Endothelial cell of umbilical vein (primary cell): ENCODE measurements at regions not wholly inside any gene's neighbourhood (a gene's known extent, or its start where the extent isn't known, plus 50 kb on each side); places are given as distances from the start of the nearest gene placed in this dataset.

Source experiments
- CTCF ChIP-seq, 2 donors: IDR thresholded peaks; 1 replicate in 1 of 2; 2 replicates in 1 of 2; pipeline ENCODE4 v1.5.1; 2011; ENCODE audit warnings: low read length in 2 of 2, mild to moderate bottlenecking in 2 of 2, moderate library complexity in 2 of 2, control low read depth in 1 of 2, inconsistent platforms in 1 of 2, low read depth in 1 of 2; ENCODE audit not compliant: insufficient read depth in 1 of 2; ENCODE audit errors: extremely low read depth in 1 of 2
- POLR2A ChIP-seq: IDR thresholded peaks from 2 replicates; pipeline ENCODE4 v1.6.1; 2012; ENCODE audit warnings: low read depth, mild to moderate bottlenecking, control low read depth, low read length

- no peak for TF ChIP-seq CTCF (IDR thresholded peaks at IDR 0.05; ENCODE audit: extremely low read depth in 1 of 2, insufficient read depth in 1 of 2, low read depth in 1 of 2, low read length in 2 of 2)
- no peak for TF ChIP-seq POLR2A
These were observed 366.2 kb downstream of the DUSP6 start for GRCh38 chr12:88986056-88986455.
